ENCODE measurements at regions not wholly inside any gene's neighbourhood (a gene's known extent, or its start where the extent isn't known, plus 50 kb on each side); places are given as distances from the start of the nearest gene placed in this dataset.

DNA sequence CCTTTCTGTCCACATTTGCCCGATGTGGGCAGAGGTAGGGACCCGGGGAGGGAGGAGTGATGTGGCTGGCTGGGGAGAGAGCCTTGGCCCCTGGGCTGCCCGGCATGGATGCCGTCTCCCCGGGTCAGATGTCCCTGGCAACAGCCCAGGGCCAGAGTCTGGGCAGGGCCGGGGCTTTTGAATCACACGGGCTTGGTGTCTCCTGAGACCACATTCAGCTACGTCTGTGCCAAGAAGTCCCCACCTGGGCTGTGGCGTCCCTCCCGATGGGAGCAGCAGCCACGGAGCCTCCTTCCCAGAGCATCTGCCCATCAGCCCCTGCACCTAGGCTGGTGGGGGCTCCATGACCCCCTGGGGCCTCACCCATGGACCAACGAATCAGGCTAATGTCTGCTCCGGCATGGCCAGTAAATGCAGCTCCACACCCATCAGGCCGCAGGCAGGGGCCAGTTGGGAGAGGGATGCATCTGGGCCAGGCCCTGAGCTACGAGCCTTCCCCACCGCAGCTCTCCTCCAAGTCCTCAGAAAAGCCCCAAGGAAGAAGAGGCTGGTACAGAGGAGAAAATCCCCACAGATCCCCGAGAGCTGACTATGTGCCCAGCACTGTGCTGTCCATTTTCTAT lies 109.4 kb downstream of the RFLNA start:
- no peak for DNase-seq (ENCODE audit: low spot score)
- TF ChIP-seq CTCF (IDR thresholded peaks at IDR 0.05): no peak
- Histone ChIP-seq H3K4me3 (no peak overlapping the region), H3K27ac (peak overlapping the region; percentile 46 to 74)

DNA sequence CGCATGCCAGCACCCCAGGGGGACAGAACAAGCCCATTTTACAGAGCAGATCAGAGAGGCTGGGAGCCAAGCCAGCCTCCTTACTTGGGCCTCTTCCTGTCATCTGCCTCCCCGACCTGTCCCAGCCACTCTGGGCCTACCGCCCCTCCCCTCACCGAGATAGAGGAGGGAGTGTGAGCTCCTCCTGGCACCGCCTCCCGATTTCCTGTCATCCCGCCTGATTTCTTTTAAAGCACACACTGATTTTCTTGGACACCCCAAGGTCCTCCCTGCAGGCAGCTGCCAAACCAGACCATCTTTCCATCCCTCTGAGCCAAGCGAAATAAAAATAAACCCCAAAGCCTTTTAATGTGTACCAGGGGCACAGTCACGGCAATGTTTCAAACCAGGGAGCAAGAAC lies 108.4 kb downstream of the RFLNA start:
- DNase-seq (ENCODE audit: low spot score): no peak
- no peak for TF ChIP-seq CTCF (IDR thresholded peaks at IDR 0.05)
- Histone ChIP-seq H3K27ac (peak overlapping the region; percentile 46 to 74), H3K4me3 (no peak overlapping the region)

- no peak overlapping the region for H3K4me3 ChIP-seq
- no peak for TF ChIP-seq CTCF (IDR thresholded peaks at IDR 0.05)
- peak overlapping the region; percentile 46 to 74 for H3K27ac ChIP-seq
- no peak for DNase-seq (ENCODE audit: low spot score)
These were observed 107.6 kb downstream of the RFLNA start for GRCh38 chr12:124402248-124403066.

DNA sequence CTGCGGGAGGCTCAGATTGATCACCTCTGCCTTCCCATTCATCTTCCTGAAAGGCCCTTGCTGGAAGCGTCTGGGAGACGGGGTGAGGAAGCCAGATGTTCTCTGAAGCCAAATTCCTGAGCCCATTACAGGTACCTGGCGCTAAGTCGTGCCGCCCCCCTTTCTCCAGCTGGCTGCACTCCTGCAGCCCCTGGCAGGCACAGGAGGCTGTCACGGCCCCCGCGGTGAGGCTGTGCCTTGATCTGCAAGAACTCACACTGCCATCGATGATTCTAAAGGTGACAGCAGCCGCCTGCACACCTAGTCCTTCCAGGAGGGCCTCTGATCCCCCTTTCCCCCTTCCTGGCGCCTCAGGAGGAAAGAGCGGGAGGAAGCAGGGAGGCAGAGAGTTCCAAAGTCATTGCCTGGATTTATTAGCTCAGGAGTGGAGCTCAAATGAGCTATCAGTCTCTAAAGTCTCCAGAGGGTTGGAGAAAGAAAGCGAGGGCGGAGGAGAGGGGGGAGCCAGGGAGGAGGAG lies 106.9 kb downstream of the RFLNA start:
- TF ChIP-seq CTCF (IDR thresholded peaks at IDR 0.05): no peak
- Histone ChIP-seq H3K4me3 (no peak overlapping the region), H3K27ac (no peak overlapping the region)
- no peak for DNase-seq (ENCODE audit: low spot score)

DNA sequence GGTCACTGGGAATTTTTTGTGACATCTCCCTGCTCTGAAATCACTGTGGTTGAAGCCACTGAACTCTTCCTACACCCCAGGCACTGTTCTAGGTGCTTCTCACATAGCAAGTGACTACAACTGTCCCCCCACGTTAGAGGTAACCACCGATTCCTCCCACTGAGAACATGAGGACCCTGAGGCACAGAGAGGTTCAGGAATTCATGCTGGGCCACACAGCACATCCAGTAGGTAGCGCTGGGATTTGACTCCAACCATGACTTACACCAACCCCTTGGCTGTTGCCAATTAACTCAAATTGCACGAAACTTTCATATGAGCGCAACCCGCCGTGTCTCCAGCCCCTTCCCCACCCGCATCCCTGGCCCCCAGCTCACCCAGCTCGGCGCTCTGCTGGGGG lies 105.2 kb downstream of the RFLNA start:
- no peak for TF ChIP-seq CTCF (IDR thresholded peaks at IDR 0.05)
- peak overlapping the region; percentile 71 to 90 for H3K27ac ChIP-seq
- no peak overlapping the region for H3K4me3 ChIP-seq
- no peak for DNase-seq (ENCODE audit: low spot score)

- TF ChIP-seq CTCF (IDR thresholded peaks at IDR 0.05): peak; percentile 85
- DNase-seq (ENCODE audit: low spot score): no peak
- Histone ChIP-seq H3K4me3 (no peak overlapping the region), H3K27ac (peak overlapping the region; percentile 71 to 90)
These were observed 104.7 kb downstream of the RFLNA start for GRCh38 chr12:124399622-124400021.

Data from coronary artery (tissue), 2 donors.